HG03066 (cell line): ENCODE measurements at regions not wholly inside any gene's neighbourhood (a gene's known extent, or its start where the extent isn't known, plus 50 kb on each side); places are given as distances from the start of the nearest gene placed in this dataset.

Source experiments
- ATAC-seq: cut with Tn5 transposase; IDR thresholded peaks from one replicate; pipeline ENCODE4 v1.9.1; 2021; ENCODE audit warnings: low read depth; ENCODE audit not compliant: unreplicated experiment

DNA sequence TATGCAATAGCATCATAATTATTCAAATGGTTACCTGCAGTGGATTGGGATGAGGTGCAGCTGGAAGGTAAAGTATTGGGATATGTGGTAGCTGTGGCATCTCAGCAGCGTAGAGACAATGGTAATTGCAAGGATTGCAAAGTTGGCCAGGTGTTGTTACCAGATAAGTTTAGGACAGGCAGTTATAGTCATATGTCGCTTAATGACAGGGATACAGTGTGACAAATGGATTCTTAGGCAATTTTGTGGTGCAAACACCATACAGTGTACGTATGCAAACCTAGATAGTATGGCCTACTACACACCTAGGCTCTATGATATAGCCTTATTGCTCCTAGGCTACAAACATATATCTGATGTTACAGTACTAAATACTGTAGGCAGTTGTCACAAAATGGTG, 163.5 kb upstream of the LYZL2 start:
- no peak for ATAC-seq

DNA sequence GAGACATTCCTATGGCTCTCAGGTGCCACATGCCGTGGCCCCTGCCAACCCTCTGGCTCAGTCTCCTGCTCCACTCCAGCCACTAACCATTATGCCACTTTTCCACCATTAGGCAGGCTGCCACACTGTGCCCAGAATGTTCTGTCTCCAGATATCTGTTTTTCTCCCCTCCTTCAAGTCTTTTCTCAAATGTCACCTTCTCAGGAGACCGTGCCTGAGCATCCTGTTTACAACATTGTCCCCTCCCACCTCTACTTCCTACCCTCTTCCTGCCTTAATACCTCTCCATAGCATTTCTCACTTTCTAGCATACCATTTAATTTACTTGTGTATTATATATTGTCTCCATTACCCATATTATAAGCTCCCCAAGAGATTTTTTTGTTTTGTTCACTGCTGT, 162.5 kb upstream of the LYZL2 start:
- no peak for ATAC-seq

DNA sequence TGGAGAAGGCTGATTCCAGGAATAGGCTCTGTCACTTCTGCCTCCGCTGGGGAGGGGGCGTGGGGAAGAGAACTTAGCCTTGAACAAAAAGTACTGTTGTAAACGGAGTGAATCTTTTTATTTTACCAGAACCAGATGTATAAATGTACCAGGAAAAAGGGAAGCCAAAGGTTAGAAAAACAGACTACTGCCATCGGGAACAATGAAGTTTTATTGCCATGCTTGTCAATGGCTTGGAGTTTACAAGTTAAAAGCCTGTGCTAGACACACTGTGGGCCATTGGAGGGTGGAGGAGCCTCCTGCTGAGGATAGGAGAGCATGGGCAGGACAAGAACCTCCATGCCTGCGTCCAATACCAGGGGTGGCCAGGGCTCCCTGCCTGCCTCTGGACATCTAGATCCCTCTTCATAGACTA, 161.7 kb upstream of the LYZL2 start:
- no peak for ATAC-seq

DNA sequence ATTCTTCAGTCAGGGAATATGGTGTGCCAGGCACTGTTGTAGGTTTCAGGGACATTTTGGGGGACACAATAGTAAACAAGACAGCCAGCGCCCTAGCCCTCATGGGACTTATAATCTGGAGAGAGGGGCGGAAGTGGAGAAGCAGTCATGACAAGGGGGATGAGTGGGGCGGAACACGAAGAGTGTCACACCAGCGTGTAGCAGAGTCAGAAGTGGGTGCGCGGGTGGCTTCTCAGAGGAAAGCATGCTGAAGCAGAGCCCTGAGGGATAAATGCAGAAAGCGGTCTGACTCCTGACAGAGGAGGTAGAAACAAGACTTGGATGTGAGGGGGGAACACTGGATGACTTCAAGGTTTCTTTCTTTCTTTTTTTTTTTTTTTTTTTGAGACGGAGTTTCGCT, 160.3 kb upstream of the LYZL2 start:
- ATAC-seq, result no peak

DNA sequence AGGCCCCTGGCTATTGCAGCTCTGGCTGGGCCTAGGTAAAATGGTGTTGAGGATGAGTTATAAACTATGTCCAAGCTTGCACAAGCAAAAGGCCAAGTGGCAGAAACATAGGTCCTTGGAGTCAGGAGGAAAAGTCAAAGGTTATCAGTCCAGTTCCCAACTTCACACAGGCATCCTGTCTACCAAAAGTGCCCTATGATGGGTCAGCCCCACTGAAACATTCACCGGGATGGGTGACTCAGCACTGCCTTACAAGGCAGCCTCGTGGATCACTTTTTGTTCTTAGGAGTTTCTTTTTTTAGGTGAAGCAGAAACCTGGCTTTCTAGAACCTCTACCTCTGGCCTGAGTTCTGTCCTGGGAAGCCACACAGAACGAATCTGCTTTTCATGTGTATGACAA, 158.8 kb upstream of the LYZL2 start:
- ATAC-seq, result no peak

DNA sequence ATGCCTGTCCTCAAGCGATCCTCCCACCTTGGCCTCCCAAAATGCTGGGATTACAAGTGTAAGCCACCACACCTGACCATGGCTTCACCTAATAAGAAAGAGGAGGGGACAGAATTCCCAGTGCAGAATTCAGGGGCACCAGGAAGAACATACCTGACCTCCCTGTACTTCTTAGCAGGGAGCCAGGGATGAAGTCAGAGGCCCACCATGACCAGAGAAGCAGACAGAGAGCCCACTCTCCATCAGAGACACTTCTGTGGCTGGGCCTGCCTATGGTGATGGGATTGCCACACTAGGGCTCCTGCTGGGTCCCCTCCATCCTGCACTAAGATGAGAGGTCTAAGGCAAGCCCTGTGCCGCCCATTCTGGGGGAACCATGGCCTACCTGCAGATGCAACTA, 157.4 kb upstream of the LYZL2 start:
- no peak for ATAC-seq

DNA sequence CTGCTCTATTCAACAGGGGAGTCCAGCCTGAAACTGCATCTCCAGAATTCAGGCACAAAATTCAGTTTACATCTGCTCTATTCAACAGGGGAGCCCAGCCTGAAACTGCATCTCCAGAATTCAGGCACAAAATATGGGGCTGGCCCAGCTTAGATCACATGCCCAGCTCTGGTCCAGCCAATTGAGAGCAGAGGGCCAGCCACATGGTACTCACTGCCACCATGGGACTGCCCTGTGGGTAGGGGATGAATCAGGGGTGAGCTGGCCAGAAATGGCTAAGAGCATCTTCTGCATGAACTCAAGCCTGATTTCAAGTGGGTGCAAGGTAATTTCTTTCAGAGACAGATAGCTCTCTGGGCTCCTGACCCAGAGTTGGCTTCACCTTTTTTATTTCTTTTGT, 156.6 kb upstream of the LYZL2 start:
- ATAC-seq, result no peak

DNA sequence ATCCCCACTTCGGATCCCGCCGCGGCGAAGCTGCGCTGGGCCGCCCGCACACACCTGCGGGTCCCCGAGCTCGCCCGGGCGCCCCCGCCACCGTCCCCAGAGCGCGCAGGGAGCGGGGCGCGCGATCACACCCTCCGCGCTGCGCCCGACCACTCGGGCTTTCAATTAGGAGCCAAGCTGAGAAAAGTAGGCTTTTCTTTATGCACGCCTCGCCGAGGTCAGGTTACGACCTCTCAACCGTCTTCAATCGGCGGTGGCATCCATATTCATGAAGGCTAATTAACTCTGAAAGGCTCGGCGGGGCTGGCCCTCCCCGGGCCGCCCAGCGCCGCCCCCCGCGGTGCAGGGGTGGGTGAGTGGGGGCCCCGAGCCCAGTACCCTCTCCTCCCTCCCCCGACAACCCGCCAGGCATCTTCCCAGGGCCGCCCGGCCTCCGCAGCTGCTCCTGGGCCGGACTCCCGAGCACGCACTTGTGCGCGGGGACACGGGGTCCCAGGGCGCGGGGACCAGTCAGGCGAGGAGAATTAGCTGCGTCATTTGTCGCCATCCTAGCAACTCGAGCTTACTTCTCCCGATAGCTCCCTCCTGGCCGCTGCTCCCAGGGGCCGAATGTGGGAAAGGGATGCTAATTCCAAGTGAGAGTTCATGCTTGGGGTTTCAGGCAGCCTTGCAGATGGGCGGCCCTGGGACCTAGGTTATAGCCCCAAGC, 155.5 kb upstream of the LYZL2 start:
- no peak for ATAC-seq

DNA sequence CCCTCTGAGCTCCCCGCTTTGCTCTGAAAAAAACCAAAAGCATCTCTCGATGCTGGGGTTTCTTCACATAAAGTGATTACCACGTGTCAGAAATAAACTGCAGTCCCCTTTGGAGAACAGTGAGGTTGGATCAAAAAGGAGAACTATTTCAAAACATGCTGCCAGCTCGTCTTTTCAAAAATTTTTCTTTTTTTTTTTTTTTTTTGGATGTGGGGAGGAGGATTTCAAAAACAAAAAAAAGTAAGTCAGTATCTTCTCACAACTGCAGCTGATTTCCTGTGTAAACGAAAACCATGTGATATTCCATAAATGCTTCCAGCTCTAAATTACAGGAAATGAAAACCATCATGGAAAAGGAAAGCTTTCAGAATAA, 155.0 kb upstream of the LYZL2 start:
- ATAC-seq, result no peak

DNA sequence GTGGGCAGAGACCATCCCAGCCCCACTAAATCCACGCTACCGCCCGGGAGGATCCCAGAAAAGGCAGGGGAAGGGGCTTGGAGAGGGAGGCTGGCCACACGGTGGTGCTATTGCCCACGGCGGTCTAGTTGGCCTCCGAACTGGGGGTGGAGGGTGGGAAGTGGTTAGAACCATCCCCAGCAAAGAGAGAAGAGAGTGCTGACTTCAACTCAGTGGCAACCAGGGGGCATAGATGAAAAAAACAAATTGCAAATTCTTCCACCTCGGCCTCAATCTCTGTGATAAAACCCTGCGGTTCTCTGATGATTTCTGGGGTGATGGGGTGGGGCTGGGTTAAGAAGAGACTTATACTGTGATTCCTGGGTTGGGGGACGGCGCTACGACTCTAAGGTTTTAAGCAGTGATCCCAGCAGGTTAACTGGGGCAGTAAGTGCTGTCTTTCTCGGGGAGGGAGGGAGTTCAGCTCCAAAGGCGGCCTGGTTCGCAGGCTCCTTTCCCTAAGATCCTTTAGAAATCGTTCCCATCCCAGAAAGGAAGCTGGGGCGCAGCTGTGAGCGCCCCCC, 154.5 kb upstream of the LYZL2 start:
- ATAC-seq, result no peak

DNA sequence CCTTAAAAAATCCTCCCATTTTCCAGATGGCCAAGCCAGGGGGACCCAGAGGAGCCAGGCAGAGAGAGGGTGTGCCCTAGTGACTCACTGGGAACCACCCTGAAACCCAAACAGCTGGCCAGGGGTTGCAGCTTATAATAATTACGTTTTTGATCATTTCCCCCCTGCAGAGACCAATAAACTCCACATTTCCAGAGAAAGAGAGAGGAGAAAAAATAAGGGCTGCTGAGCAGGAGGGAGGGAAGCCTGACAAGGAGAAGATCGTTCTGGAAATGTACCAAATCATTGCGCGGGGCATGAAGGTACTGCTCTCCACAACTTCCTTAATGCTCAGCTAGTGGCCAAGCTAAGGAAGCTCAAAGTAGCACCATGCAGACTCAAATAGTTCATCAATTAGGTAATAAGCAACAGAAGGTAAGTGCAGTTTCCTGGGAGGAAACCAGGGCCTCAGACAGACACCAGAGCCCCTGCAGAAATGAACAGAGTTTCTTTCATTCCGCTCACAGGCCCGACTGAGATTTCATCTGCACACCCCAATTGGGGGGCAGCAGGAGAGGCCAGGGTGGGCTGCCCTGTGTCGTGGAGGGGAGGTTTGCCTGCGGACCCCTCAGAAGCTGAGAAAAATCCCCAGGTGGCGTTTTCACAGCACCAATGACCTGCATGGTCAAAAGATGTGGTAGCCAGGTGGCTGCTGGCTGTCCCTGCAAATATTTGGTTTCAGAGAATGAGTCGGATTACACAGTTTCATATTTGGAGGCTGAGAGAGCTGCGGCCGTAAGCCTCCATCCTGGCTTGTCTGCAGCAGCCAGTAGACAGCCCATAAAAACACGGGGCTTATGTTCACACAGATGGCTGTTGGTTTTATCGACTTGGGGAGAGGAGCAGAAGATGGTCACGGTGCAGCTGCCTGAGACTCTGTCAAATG, 153.2 kb upstream of the LYZL2 start:
- peak; percentile 67 for ATAC-seq

DNA sequence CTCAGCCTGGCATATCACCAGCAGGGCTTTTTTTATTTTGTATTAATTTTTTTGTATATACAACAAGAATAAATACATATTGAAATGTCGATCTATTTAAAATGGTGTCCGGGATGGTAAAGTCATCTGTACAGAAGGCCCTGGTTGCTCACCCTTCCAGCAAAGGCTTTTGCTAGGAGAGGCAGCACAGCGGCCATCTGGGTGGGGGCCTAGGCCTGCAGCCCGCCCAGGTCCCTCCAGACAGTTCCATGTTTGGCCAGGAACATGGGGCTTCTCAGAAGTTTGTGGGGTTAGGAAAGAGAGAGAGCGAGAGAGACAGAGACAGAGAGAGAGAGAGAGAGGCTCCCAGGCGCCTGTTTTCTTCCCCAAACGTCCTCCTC, 152.6 kb upstream of the LYZL2 start:
- no peak for ATAC-seq

DNA sequence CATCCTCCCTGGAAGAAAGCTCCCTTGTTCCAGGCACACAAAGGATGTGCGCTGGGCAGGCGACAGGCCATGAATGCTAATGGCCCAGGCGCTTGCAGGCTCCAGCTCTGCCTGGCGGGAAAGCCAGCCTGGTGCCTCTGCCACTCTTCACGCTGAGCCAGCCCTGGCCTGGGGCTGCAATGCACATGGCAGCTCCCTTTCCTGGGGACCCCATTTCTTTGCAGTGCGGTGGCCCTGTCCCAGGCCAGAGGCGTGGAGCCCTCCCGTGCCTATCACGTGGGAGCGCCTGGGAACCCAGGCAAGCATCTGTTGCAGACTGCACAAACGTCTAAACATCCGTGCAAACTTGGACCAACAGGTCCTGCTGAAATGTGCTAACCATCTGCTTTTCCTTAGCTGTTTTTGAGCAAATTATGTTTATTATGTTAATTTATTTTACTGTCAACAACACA, 152.1 kb upstream of the LYZL2 start:
- ATAC-seq, result no peak

DNA sequence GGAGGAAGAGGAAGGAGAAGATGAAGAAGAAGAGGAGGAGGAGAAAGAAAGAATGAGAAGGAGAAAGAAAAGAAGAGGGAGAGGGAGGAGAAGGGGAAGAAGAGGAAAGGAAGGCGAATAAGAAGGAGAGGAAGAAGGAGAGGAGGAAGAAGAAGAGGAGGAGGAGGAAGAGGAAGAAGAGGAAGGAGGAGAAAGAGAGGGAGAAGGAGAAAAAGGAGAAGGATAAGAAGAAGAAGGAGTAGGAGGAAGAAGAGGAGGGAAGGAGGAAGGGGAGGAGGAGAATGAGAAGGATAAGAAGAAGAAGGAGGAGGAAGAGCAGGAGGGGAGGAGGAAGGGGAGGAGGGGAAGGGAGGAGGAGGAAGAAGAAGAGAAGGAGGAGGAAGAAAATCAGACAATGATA, 149.2 kb upstream of the LYZL2 start:
- no peak for ATAC-seq

DNA sequence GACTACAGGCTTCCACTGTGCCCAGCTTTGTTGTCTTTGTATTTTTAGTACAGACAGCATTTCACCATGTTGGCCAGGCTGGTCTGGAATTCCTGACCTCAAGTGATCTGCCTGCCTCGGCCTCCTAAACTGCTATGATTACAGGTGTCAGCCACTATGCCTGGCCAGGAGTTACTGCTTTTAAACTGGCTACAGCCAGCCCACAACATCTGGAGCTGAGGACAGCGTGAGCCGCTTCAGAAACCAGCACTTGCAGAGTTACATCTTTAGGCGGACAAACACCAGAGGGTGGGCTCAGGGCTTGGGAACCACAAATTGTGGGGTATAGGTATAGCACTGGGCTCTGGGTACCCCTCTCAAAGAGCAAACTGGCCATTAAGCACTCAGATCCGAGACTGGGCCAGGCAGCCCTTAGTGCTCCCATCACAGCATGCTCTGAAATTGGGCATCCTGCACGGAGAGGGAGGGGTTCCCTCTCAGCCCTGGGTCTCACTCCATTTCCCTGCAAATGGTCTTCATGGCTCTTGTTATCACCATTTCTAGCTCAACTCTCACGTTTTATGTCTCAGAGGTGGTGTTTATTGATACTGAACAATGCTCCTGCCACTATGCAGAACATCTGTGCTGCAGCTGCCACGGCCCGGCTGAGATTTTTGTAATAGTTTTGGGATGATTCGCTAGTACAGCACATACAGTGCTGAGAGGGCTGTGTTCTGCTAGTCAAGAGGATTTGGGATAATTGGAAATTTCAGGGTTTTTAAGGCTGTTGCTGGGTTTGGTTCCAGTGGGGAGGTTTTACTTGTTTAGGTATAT, 146.4 kb upstream of the LYZL2 start:
- ATAC-seq, result no peak

DNA sequence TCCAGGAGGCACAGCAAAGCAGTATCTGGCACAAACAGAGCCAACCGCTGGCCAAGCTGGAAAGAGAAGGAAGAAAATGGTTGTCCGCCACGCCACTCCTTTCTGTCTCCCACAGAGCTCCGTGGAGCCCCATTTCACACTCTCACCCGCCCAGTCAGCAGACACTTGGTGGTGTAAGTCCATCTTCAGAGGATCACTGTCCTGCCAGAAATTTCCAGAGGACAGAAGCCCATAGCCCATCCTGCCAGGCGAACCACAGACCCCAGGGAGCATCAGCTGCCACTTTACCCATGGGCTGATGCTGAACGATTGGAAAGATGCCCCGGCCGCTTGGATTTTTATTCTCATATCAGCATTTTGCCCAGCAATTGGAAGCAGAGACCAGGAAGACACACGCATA, 144.7 kb upstream of the LYZL2 start:
- ATAC-seq, result no peak

DNA sequence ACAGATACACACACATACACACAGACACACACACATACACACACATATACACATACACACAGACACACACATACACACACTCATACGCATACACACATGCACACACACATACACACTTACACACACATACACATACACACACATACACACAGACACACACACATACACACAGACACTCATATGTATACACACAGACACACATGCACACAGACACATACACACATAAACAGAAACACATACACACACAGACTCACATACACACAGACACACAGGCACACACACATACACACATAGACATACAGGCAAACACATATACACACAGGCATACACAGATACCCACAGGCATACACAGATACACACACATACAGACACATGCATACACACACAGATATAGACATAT, 143.9 kb upstream of the LYZL2 start:
- no peak for ATAC-seq

DNA sequence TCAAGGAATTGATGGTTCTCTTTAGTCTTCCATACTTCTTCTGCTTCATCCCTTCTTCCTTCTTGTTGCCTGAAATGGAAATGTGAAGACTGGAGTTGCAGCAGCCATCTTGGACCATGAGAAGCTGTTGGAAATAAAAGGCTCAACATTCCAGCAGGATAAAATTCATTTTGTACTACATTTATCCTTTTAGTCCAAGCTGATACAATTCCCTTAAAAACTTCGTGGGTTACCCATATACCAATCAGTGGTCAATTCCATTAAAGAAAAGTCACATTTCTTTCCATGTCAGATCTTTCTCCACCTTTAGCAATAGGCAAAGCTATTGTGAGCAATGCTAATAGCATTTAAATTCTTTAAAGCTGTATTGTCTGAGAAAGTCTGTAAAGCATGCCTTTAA, 141.3 kb upstream of the LYZL2 start:
- ATAC-seq, result no peak

DNA sequence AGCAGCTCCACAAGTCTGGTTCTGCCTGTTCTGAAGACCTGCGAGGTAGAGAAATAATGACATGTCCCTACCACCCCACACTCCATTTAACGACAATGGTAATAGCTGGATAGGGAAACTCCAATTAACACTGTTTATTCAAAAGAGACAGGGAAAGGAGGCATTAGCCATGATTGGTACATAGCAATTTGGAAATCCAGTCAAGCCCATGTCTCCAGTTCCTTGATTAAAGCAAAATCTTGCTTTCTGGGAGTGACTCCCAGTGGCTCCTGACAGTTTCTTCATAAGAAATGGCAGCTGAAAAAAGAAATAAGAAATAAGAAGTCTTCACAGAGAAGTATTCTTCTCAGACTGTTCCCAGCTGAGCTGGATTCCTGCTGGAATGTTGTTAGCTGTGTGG, 140.7 kb upstream of the LYZL2 start:
- ATAC-seq, result no peak

DNA sequence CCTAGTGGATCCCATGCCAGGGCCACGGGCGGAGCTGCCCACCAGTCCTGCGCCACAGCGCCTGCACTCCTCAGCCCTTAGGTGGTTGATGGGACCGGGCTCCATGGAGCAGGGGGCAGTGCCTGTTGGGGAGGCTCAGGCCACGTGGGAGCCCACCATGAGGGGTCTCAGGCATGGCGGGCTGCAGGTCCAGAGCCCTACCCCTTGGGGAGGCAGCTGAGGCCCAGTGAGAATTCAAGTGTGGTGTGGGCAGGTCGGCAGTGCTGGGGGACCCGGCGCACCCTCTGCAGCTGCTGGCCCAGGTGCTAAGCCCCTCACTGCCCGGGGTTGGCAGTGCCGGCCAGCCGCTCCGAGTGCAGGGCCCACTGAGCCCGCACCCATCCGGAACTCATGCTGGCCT, 139.8 kb upstream of the LYZL2 start:
- no peak for ATAC-seq

DNA sequence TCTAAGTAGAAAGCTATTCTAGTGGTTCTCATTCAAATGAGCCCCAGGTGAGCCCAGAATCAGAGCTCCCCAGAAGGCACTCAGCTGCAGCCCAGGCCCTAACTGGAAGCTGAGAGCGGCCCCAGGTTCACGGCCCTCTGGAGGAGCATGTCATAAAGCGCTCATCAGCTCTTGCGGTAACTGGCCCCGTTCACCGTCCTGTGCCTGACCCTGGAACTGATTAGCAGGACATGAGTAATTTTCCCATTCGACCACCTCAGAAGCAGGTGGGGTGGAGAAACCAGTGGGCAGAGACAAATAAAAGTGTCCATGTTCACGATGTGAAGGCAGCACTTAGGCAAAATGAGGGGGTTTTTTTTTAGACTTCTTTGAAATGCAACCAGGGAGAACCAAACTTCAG, 136.1 kb upstream of the LYZL2 start:
- no peak for ATAC-seq
